Mesothelial cell of epicardium (in vitro differentiated cells): ENCODE measurements at regions not wholly inside any gene's neighbourhood (a gene's known extent, or its start where the extent isn't known, plus 50 kb on each side); places are given as distances from the start of the nearest gene placed in this dataset.

Experiments used
- DNase-seq, 2 experiments: peaks; one replicate each; pipeline ENCODE4 v3.0.0; 2021; ENCODE audit warnings: low spot score in 2 of 2; ENCODE audit not compliant: unreplicated experiment in 2 of 2
- H3K27ac Mint-ChIP-seq: 2 replicates; pipeline ENCODE4 v1.8.0; 2021; ENCODE audit warnings: mixed read lengths
- H3K27me3 Mint-ChIP-seq: 2 replicates; pipeline ENCODE4 v1.8.0; 2021; ENCODE audit warnings: low read depth, mixed read lengths
- H3K36me3 Mint-ChIP-seq: 2 replicates; pipeline ENCODE4 v1.8.0; 2021; ENCODE audit warnings: mixed read lengths
- H3K4me1 Mint-ChIP-seq: 2 replicates; pipeline ENCODE4 v1.8.0; 2021; ENCODE audit warnings: mixed read lengths
- H3K4me3 Mint-ChIP-seq: 2 replicates; pipeline ENCODE4 v1.8.0; 2021; ENCODE audit warnings: mild to moderate bottlenecking, moderate library complexity, mixed read lengths
- H3K9me3 Mint-ChIP-seq: 2 replicates; pipeline ENCODE4 v1.8.0; 2021; ENCODE audit warnings: mixed read lengths
- CTCF ChIP-seq: fragments of 200-600 bp; sonication (generic); IDR thresholded peaks from one replicate; pipeline ENCODE4 v1.5.0; 2021; ENCODE audit warnings: antibody characterized with exemption; ENCODE audit not compliant: unreplicated experiment

GRCh38 chr3:127410678-127411077 is 122.8 kb upstream of the PRR20G start:
- Mint-ChIP-seq H3K27me3 (peaks cover 39% of the 10 kb centered on the region), H3K36me3 (no peaks in the 10 kb centered on the region), H3K9me3 (no peaks in the 10 kb centered on the region), H3K27ac (no peak overlapping the region), H3K4me1 (no peaks in the 10 kb centered on the region), H3K4me3 (no peak overlapping the region)
- TF ChIP-seq CTCF = no peak
- no peak for DNase-seq

GRCh38 chr3:127410137-127410488 is 122.3 kb upstream of the PRR20G start:
- no peak for DNase-seq
- no peaks in the 10 kb centered on the region for H3K9me3 Mint-ChIP-seq
- H3K36me3 Mint-ChIP-seq = no peaks in the 10 kb centered on the region
- no peak for TF ChIP-seq CTCF
- H3K27me3 Mint-ChIP-seq = peaks cover 40% of the 10 kb centered on the region
- no peak overlapping the region for H3K27ac Mint-ChIP-seq
- no peaks in the 10 kb centered on the region for H3K4me1 Mint-ChIP-seq
- no peak overlapping the region for H3K4me3 Mint-ChIP-seq

DNA sequence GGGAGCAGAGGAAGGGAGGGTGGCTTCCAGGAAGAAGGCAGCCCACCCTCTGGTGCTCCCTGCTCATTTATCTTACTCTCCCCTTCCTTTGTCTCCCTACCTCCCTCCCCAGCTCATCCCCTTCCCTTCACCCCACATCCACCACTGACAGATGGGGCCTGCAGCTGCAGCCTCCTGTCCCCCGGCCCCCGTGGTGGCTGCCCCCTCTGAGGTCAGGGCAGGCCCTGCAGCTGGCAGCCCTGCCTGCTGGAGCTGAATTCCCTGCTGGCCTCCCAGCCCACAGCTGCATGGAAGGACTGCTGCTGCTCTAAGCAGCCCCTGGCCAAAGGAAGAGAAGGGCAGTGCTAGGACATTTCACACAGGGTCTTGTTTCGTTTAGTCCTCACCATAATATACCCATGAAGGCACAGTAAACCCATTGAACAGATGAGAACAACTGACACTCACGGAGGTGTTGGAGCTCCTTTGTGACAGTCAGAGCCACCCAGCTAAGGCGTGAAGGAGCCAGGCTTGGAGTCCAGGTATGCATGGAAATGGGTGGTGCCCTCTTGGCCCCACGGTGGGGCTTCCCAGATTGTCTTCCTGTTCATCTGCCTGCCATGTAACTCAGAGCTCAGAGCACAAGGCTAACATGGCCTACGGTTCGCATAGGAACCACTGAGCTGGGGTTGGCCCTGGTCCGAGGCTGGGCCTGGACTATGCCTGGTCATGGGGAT is 121.7 kb upstream of the PRR20G start:
- Mint-ChIP-seq H3K36me3 (no peaks in the 10 kb centered on the region), H3K27ac (no peak overlapping the region), H3K9me3 (no peaks in the 10 kb centered on the region), H3K27me3 (peaks cover 39% of the 10 kb centered on the region), H3K4me1 (no peaks in the 10 kb centered on the region), H3K4me3 (no peak overlapping the region)
- peak in 1 of 2 experiments; percentile 29 for DNase-seq
- no peak for TF ChIP-seq CTCF

- H3K36me3 Mint-ChIP-seq = no peaks in the 10 kb centered on the region
- no peaks in the 10 kb centered on the region for H3K4me1 Mint-ChIP-seq
- TF ChIP-seq CTCF = no peak
- H3K27me3 Mint-ChIP-seq = peaks cover 32% of the 10 kb centered on the region
- H3K4me3 Mint-ChIP-seq = no peak overlapping the region
- no peak for DNase-seq
- no peaks in the 10 kb centered on the region for H3K9me3 Mint-ChIP-seq
- H3K27ac Mint-ChIP-seq = no peak overlapping the region
Observed at GRCh38 chr3:127408684-127409420, 121.0 kb upstream of the PRR20G start.

DNA sequence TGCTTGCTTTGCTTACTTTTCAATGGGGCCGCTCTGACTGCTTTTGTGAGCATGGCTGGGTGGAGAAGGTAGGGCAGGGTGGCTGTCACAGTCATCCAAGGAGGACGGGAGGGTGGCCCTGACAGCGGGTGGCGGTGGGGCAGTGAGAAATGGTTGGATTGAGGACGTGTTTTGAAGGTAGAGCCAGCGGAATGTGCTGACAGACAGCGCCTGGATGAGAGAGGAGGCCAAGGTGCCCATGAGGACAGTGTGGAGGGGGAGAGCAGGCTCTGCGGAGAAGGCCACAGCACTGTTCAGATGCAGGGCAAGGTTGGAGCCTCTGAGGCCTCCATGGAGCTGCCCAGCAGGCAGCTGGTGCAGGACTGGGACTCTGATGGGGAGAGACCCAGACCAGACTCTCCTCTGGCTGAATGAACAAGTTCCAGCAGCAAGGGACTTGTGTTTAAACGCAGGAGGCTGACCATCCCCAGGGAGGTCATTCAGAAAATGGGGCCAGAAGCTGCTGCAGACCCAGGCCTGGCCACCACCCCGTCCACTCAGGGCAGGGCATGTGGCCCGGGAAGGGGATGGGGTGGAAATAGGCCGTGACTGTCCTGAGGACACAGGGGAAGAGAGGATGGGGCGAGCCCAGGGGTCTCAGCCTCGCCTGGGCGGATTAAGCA is 120.3 kb upstream of the PRR20G start:
- TF ChIP-seq CTCF = no peak
- no peak overlapping the region for H3K27ac Mint-ChIP-seq
- DNase-seq = no peak
- H3K36me3 Mint-ChIP-seq = no peaks in the 10 kb centered on the region
- no peaks in the 10 kb centered on the region for H3K9me3 Mint-ChIP-seq
- peaks cover 30% of the 10 kb centered on the region for H3K27me3 Mint-ChIP-seq
- no peak overlapping the region for H3K4me3 Mint-ChIP-seq
- no peaks in the 10 kb centered on the region for H3K4me1 Mint-ChIP-seq
